GM06990 (cell line): ENCODE measurements at regions not wholly inside any gene's neighbourhood (a gene's known extent, or its start where the extent isn't known, plus 50 kb on each side); places are given as distances from the start of the nearest gene placed in this dataset.

Experiments
- DNase-seq: peaks from one replicate; pipeline ENCODE4 v3.0.0-alpha.2; 2011; ENCODE audit not compliant: insufficient read length; ENCODE audit errors: extremely low read depth
- H3K27me3 ChIP-seq: replicated peaks from 2 replicates; pipeline ENCODE4 v1.6.0; 2011; ENCODE audit warnings: low read length; ENCODE audit not compliant: control insufficient read depth, insufficient read depth
- H3K36me3 ChIP-seq: 2 replicates; pipeline ENCODE4 v1.5.1; 2011; ENCODE audit warnings: low read length; ENCODE audit not compliant: control insufficient read depth, insufficient read depth
- H3K4me3 ChIP-seq: replicated peaks from 2 replicates; pipeline ENCODE4 v1.5.1; 2011; ENCODE audit warnings: low read depth, mild to moderate bottlenecking, control low read depth, low read length
- TF ChIP-seq, protein P1 (sequence below): IDR thresholded peaks from 2 replicates; pipeline ENCODE4 v1.5.1; 2011; ENCODE audit warnings: low read length, control low read depth, mild to moderate bottlenecking, inconsistent platforms; ENCODE audit not compliant: insufficient read depth, poor library complexity, severe bottlenecking

DNA sequence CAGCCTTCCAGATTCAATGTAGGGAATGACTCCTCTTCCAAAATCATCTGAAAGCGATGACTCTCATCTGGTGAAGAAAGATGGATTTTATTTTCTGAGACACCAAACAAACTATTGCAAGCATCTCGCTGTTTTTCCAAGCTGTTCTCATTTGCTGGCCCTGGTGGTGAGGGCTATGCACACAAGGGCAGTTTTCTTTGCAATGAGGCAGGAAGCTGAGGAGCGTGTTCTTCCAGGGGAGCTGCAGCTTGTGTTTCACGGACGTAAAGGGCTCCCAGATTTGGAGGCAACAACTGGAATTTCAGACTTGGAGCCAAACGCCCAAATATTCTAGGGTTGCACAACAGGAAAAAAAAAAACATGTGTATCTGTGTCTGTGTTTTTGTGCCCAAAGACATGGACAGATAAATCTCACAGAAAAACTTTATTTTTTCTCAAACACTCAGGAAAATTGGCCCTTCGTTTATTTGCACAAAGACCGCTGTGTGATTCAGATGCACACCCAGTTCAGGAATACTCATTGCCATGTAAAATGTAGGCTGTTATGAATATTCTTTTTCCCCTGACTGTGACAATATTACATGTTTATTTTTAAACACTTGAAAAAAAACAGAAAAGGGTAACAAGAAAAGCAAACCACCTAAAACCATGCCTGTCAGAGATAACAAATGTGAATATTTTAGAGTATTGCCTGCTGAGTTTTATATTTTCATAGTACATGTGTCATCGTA lies 151.3 kb downstream of the GAS1 start:
- no peaks in the 10 kb centered on the region for H3K27me3 ChIP-seq
- TF ChIP-seq, protein P1, sequence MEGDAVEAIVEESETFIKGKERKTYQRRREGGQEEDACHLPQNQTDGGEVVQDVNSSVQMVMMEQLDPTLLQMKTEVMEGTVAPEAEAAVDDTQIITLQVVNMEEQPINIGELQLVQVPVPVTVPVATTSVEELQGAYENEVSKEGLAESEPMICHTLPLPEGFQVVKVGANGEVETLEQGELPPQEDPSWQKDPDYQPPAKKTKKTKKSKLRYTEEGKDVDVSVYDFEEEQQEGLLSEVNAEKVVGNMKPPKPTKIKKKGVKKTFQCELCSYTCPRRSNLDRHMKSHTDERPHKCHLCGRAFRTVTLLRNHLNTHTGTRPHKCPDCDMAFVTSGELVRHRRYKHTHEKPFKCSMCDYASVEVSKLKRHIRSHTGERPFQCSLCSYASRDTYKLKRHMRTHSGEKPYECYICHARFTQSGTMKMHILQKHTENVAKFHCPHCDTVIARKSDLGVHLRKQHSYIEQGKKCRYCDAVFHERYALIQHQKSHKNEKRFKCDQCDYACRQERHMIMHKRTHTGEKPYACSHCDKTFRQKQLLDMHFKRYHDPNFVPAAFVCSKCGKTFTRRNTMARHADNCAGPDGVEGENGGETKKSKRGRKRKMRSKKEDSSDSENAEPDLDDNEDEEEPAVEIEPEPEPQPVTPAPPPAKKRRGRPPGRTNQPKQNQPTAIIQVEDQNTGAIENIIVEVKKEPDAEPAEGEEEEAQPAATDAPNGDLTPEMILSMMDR: no peak
- H3K36me3 ChIP-seq: no peaks in the 10 kb centered on the region
- no peak overlapping the region for H3K4me3 ChIP-seq
- DNase-seq: no peak

DNA sequence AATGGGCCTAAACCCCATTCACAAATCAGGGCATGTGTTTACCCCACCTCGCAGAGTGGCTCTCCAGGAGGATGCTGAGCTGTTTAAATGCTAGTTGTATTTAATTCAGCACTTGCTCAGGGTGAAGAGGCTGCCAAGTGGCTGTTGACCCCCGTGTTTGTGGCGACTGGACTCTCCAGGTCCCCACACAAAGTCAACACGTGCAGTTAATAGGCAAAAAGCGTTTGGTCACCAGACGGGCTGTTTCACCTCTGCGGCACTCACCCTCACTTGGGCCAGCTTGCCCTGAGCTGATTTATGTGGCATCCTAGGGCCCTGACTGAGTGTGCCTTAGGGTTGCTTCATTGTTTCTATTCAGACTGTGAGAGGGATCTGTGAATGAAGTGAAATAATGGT lies 152.3 kb downstream of the GAS1 start:
- no peaks in the 10 kb centered on the region for H3K27me3 ChIP-seq

DNA sequence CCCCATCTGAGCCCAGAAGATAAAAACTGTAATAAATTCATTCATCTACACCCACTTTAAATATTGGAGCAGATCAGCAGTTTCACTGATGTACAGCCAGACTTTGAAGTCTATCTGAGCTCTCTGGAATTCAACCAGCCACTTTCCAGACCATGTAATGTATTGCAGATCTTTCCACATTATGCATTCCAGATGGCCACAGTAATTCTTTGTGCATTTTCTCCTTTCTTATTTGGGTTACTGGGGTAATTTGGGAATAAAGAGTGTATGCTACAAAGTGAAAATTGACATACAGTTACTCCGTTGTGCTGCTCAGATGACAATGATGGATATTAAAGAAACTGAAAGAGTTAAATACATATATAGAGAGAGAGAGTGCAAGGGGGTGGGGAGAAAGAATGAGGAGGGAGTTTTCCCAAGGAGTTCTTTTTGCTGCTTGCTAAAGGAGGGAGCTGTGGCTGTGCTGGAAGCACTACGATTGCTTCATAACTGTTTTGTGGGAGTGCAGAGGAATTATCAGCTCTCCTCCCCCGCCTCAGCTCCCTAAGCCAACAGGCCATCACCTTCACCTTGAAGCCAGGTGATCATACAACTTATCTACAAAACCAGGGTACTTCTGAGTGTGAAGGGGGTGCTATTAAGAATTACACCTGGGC lies 152.8 kb downstream of the GAS1 start:
- Histone ChIP-seq H3K4me3 (no peak overlapping the region), H3K27me3 (no peaks in the 10 kb centered on the region), H3K36me3 (no peaks in the 10 kb centered on the region)
- TF ChIP-seq, protein P1: no peak
- DNase-seq: no peak

More for the DNA sequence above, 152.3 kb downstream of the GAS1 start:
- no peak for DNase-seq
- no peak overlapping the region for H3K4me3 ChIP-seq
- no peaks in the 10 kb centered on the region for H3K36me3 ChIP-seq
- TF ChIP-seq, protein P1: no peak

DNA sequence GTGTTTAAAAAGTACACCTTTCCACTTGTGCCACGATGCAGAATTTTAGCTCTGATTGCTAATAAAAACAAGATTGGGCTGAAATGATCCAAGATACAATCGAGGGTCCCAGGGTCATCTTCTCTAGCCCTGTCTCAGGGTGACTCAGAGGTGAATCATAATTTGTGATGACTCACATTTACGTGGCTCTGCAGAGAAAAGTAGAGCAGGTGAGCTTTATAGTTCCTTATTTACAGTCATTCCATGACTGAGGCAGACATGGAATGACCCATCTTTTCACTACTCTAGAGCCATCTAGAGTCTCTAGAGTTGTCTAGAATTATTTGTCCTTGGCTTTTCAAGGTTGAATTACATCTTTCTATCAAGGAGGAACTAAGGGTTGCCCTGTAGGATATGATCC lies 155.2 kb downstream of the GAS1 start:
- H3K36me3 ChIP-seq: no peaks in the 10 kb centered on the region
- H3K27me3 ChIP-seq: no peaks in the 10 kb centered on the region
- H3K4me3 ChIP-seq: no peak overlapping the region
- DNase-seq: no peak
- TF ChIP-seq, protein P1: no peak

DNA sequence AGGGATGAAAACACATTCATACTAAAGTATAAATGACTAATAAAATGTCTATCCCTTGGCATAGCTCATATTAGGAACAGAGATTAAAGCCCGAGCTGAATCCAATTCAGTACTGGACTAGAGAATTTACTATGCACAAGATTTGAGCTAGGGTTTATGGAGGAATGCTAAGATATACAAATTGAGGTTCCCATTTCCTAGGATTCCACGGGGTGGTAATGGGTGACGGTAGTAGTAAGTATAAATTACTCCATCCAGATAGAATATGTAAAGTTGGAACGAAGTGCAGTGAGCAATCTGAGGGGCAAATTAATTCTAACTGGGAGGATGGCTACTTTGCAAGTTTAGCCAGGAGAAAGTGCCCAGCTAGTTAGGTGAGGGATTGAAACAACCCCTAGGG lies 156.5 kb downstream of the GAS1 start:
- TF ChIP-seq, protein P1: no peak
- DNase-seq: no peak
- Histone ChIP-seq H3K27me3 (no peaks in the 10 kb centered on the region), H3K36me3 (no peaks in the 10 kb centered on the region), H3K4me3 (no peak overlapping the region)
